Keratinocyte (primary cell): ENCODE measurements at regions not wholly inside any gene's neighbourhood (a gene's known extent, or its start where the extent isn't known, plus 50 kb on each side); places are given as distances from the start of the nearest gene placed in this dataset.

Experiments
- CTCF ChIP-seq, 3 experiments: IDR thresholded peaks in 1 of 3; conservative IDR thresholded peaks in 1 of 3; optimal IDR thresholded peaks in 1 of 3; 2 replicates in 2 of 3; 3 replicates in 1 of 3; pipeline versions ENCODE3 to v1.5.1; 2011; ENCODE audit warnings: low read length in 3 of 3, mild to moderate bottlenecking in 3 of 3, moderate library complexity in 2 of 3, control low read depth in 1 of 3, inconsistent platforms in 1 of 3; ENCODE audit not compliant: insufficient read depth in 2 of 3; ENCODE audit errors: extremely low read depth in 1 of 3
- EZH2 ChIP-seq: IDR thresholded peaks from one replicate; pipeline ENCODE4 v1.6.1; 2012; ENCODE audit warnings: inconsistent platforms, mild to moderate bottlenecking, low read length, moderate library complexity

- no peak for TF ChIP-seq CTCF (optimal IDR thresholded peaks at IDR 0.05 in 1 of 3, IDR thresholded peaks at IDR 0.05 in 1 of 3, conservative IDR thresholded peaks at IDR 0.05 in 1 of 3; ENCODE audit: extremely low read depth in 1 of 3, insufficient read depth in 2 of 3, low read length in 3 of 3)
- no peak for TF ChIP-seq EZH2
Observed at GRCh38 chr11:109088086-109088485, 333.9 kb upstream of the C11orf87 start.
